Glutamatergic neuron (in vitro differentiated cells): ENCODE measurements at regions not wholly inside any gene's neighbourhood (a gene's known extent, or its start where the extent isn't known, plus 50 kb on each side); places are given as distances from the start of the nearest gene placed in this dataset.

Experiments
- DNase-seq: peaks from one replicate; pipeline ENCODE4 v3.0.0; 2022
- H3K27ac Mint-ChIP-seq: one replicate; pipeline ENCODE4 v1.8.0; 2020; ENCODE audit warnings: mild to moderate bottlenecking, mixed read lengths, inconsistent platforms; ENCODE audit not compliant: unreplicated experiment
- H3K27me3 Mint-ChIP-seq: one replicate; pipeline ENCODE4 v1.8.0; 2020; ENCODE audit warnings: mild to moderate bottlenecking, moderate library complexity, mixed read lengths, inconsistent platforms; ENCODE audit not compliant: unreplicated experiment
- H3K36me3 Mint-ChIP-seq: one replicate; pipeline ENCODE4 v1.8.0; 2020; ENCODE audit warnings: mild to moderate bottlenecking, mixed read lengths, inconsistent platforms; ENCODE audit not compliant: unreplicated experiment
- H3K4me1 Mint-ChIP-seq: one replicate; pipeline ENCODE4 v1.8.0; 2020; ENCODE audit warnings: mild to moderate bottlenecking, low read depth, mixed read lengths, inconsistent platforms; ENCODE audit not compliant: unreplicated experiment
- H3K4me3 Mint-ChIP-seq: one replicate; pipeline ENCODE4 v1.8.0; 2020; ENCODE audit warnings: mild to moderate bottlenecking, mixed read lengths, inconsistent platforms; ENCODE audit not compliant: unreplicated experiment
- H3K9me3 Mint-ChIP-seq: one replicate; pipeline ENCODE4 v1.8.0; 2020; ENCODE audit warnings: mild to moderate bottlenecking, moderate library complexity, mixed read lengths, inconsistent platforms; ENCODE audit not compliant: unreplicated experiment
- TF ChIP-seq, protein P1 (sequence below): fragments of 200-600 bp; sonication (generic); IDR thresholded peaks from one replicate; pipeline ENCODE4 v1.5.0; 2021; ENCODE audit not compliant: partially characterized antibody, unreplicated experiment

DNA sequence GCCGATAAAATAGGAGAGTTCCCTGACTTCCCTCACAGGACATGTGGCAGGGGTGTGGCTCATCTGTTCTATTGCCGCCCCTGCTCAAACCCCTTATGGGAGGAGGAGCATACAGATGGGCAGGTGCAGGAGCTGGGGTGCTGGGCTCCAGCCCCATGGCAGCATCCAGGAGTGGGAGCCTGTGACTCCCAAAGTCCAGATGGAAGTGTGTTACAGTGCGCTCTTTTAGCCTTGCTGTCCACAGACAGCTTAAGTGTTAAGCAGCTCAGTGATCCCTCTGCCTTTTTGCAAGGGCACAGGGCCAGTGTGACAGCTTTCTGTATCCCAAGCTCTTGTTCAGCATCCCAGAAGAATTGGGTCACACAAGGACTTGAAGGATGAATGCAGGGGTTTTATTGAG is 212.3 kb upstream of the MYLIP start:
- no peak overlapping the region for H3K27ac Mint-ChIP-seq
- TF ChIP-seq, protein P1, sequence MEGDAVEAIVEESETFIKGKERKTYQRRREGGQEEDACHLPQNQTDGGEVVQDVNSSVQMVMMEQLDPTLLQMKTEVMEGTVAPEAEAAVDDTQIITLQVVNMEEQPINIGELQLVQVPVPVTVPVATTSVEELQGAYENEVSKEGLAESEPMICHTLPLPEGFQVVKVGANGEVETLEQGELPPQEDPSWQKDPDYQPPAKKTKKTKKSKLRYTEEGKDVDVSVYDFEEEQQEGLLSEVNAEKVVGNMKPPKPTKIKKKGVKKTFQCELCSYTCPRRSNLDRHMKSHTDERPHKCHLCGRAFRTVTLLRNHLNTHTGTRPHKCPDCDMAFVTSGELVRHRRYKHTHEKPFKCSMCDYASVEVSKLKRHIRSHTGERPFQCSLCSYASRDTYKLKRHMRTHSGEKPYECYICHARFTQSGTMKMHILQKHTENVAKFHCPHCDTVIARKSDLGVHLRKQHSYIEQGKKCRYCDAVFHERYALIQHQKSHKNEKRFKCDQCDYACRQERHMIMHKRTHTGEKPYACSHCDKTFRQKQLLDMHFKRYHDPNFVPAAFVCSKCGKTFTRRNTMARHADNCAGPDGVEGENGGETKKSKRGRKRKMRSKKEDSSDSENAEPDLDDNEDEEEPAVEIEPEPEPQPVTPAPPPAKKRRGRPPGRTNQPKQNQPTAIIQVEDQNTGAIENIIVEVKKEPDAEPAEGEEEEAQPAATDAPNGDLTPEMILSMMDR: no peak
- no peaks in the 10 kb centered on the region for H3K27me3 Mint-ChIP-seq
- no peak overlapping the region for H3K4me3 Mint-ChIP-seq
- no peaks in the 10 kb centered on the region for H3K36me3 Mint-ChIP-seq
- no peaks in the 10 kb centered on the region for H3K4me1 Mint-ChIP-seq
- DNase-seq: no peak
- peaks cover 2% of the 10 kb centered on the region for H3K9me3 Mint-ChIP-seq

DNA sequence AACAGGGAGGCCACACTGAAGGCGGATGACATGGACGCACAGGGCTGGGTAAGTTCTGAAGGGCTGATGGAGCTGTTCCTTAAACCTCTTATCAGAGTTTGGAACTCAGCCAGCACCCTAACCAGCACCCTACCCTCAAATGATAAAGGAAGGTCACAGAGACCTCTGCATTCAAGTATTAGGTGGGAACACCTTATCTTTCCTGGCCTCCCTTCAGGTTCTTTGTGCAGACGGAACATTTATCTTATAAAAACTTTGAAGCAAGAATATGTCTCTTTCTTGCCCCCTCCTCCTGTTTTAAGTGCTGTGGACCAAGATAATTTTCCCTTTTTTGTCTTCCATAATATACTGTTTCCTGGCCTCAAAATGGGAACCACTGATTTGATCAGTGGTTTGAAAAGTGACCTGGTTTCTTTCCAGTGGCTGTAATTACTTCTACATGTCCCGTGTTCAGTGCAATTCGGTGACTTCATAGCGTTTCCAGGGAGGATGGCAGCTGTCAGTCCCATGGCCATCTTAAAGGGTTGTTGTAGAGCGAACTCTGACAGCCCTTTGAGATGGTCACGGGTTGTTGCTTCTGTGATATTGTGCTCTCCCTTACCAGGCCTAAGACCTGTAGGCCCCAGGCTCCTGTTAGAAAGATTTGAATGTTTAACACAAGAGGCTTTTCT is 213.2 kb upstream of the MYLIP start:
- Mint-ChIP-seq H3K9me3 (peaks cover 2% of the 10 kb centered on the region), H3K4me3 (no peak overlapping the region), H3K27me3 (no peaks in the 10 kb centered on the region), H3K4me1 (no peaks in the 10 kb centered on the region), H3K27ac (no peak overlapping the region), H3K36me3 (no peaks in the 10 kb centered on the region)
- TF ChIP-seq, protein P1: no peak
- DNase-seq: no peak

DNA sequence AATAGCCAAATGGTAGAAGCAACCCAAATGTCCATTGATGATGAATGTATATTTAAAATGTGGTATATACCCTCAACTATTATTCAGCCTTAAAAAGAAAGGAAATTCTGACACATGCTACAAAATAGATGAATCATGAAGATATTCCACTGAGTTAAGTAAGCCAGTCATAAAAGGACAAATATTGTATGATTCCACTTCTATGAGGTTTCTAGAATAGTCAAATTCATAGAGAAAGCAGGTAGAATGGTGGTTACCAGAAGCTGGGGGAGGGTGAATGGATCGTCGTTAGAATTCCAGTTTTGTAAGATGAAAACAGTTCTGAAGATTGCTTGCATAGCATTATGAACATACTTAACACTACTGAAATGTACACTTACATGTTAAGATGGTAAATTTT is 214.3 kb upstream of the MYLIP start:
- Mint-ChIP-seq H3K27ac (no peak overlapping the region), H3K4me3 (no peak overlapping the region), H3K36me3 (no peaks in the 10 kb centered on the region), H3K4me1 (no peaks in the 10 kb centered on the region), H3K27me3 (no peaks in the 10 kb centered on the region), H3K9me3 (no peaks in the 10 kb centered on the region)
- TF ChIP-seq, protein P1: no peak
- DNase-seq: no peak

GRCh38 chr6:15913573-15913972 is 215.3 kb upstream of the MYLIP start:
- TF ChIP-seq, protein P1: no peak
- H3K4me1 Mint-ChIP-seq: peaks cover 4% of the 10 kb centered on the region
- peaks cover 3% of the 10 kb centered on the region for H3K9me3 Mint-ChIP-seq
- no peak overlapping the region for H3K27ac Mint-ChIP-seq
- H3K4me3 Mint-ChIP-seq: no peak overlapping the region
- peaks cover 2% of the 10 kb centered on the region for H3K27me3 Mint-ChIP-seq
- H3K36me3 Mint-ChIP-seq: no peaks in the 10 kb centered on the region
- no peak for DNase-seq

DNA sequence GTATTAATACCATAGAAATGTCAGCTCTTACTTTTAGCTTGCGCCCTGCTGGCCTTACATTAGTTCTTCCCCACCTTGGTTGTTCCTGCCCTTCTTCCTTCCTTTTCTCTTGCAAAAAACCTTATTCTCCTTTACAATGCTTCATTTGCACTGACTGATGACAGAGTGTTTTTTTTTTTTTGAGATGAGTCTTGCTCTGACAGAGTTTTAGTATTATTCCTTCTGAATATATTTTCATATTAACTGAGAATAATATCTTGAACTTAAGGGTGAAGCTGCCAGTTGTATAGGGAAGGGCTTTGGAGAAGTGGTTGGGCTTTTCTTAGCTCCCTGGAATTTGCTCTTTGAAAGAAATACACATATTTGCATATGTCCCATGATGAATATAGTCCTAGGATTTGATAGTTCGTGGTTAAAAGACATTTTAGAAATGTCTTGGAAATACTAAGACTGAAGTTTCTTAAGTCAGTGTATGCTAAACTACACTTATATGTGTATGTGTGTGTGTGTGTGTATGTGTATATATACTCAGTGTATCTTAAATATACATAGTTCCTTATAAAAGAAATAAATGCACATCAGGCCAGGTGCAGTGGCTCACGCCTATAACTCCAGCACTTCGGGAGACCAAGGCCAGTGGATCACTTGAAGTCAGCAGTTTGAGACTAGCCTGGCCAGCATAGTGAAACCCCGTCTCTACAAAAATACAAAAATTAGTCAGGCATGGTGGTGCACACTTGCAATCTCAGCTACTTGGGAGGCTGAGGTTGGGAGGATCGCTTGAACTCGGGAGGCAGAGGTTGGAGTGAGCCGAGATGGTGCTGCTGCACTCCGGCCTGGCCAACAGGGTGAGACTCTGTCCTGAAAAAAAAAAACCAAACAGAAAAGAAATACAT is 216.1 kb upstream of the MYLIP start:
- peaks cover 8% of the 10 kb centered on the region for H3K9me3 Mint-ChIP-seq
- H3K4me3 Mint-ChIP-seq: no peak overlapping the region
- H3K36me3 Mint-ChIP-seq: no peaks in the 10 kb centered on the region
- TF ChIP-seq, protein P1: no peak
- peaks cover 12% of the 10 kb centered on the region for H3K4me1 Mint-ChIP-seq
- H3K27ac Mint-ChIP-seq: no peak overlapping the region
- no peak for DNase-seq
- H3K27me3 Mint-ChIP-seq: peaks cover 3% of the 10 kb centered on the region
